ENCODE measurements at regions not wholly inside any gene's neighbourhood (a gene's known extent, or its start where the extent isn't known, plus 50 kb on each side); places are given as distances from the start of the nearest gene placed in this dataset.

DNA sequence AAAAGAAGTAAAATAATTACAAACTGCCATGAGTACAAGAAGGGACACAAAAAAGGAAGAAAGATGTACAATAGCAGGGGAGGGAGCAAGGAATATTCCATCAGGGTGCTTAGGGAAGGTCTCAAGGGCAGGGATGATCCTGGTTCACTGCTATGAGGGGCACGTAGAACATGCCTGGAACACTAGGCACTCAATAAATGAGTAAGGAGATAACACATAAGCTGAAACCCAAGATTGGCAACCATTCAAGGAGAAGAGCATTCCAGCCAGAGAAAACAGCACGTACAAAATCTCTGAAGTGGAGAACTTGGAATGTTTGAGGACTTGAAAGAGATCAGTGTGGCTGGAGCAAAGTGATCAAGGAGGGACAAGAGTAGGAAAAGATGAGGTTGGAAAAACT is 103.2 kb downstream of the FAM161A start:
- TF ChIP-seq FOXP2 (optimal IDR thresholded peaks at IDR 0.05; ENCODE audit: borderline replicate concordance, extremely low read depth, extremely low read length, insufficient read depth), result no peak
- TF ChIP-seq POLR2AphosphoS5 (IDR thresholded peaks at IDR 0.05; ENCODE audit: low read depth, low read length), result no peak

Measured in PFSK-1 (cell line).